HUES6 (cell line): ENCODE measurements at regions not wholly inside any gene's neighbourhood (a gene's known extent, or its start where the extent isn't known, plus 50 kb on each side); places are given as distances from the start of the nearest gene placed in this dataset.

Experiments used
- H3K27ac ChIP-seq: 2 replicates; pipeline ENCODE4 v1.7.0; 2013; ENCODE audit warnings: low read depth, mild to moderate bottlenecking, low read length, inconsistent platforms
- H3K27me3 ChIP-seq: 2 replicates; pipeline ENCODE4 v1.6.1; 2013; ENCODE audit warnings: low read length; ENCODE audit not compliant: control insufficient read depth, insufficient read depth
- H3K36me3 ChIP-seq: 2 replicates; pipeline ENCODE4 v1.6.1; 2013; ENCODE audit warnings: low read length; ENCODE audit not compliant: control insufficient read depth, insufficient read depth
- H3K4me1 ChIP-seq: 2 replicates; pipeline ENCODE4 v1.6.1; 2013; ENCODE audit warnings: low read length; ENCODE audit not compliant: control insufficient read depth, insufficient read depth
- H3K4me3 ChIP-seq: 2 replicates; pipeline ENCODE4 v1.5.1; 2013; ENCODE audit warnings: low read depth, low read length
- H3K9ac ChIP-seq: one replicate; pipeline ENCODE4 v1.6.1; 2013; ENCODE audit warnings: mild to moderate bottlenecking, low read length
- H3K9me3 ChIP-seq: 2 replicates; pipeline ENCODE4 v1.6.1; 2013; ENCODE audit warnings: low read depth, low read length; ENCODE audit not compliant: control insufficient read depth, insufficient read depth

GRCh38 chrX:39609941-39610340, 487.8 kb downstream of the BCOR start:
- H3K27ac ChIP-seq, result no peak overlapping the region
- H3K36me3 ChIP-seq, result no peaks in the 10 kb centered on the region
- peaks cover 28% of the 10 kb centered on the region for H3K27me3 ChIP-seq
- H3K4me1 ChIP-seq, result peaks cover 32% of the 10 kb centered on the region
- no peak overlapping the region for H3K4me3 ChIP-seq
- H3K9me3 ChIP-seq, result peaks cover 20% of the 10 kb centered on the region
- no peak overlapping the region for H3K9ac ChIP-seq

- H3K36me3 ChIP-seq, result no peaks in the 10 kb centered on the region
- no peak overlapping the region for H3K4me3 ChIP-seq
- H3K27me3 ChIP-seq, result peaks cover 27% of the 10 kb centered on the region
- peaks cover 18% of the 10 kb centered on the region for H3K9me3 ChIP-seq
- H3K9ac ChIP-seq, result no peak overlapping the region
- H3K4me1 ChIP-seq, result peaks cover 28% of the 10 kb centered on the region
- no peak overlapping the region for H3K27ac ChIP-seq
Measured at GRCh38 chrX:39611468-39611867, 486.3 kb downstream of the BCOR start.

GRCh38 chrX:39613482-39613995, 484.2 kb downstream of the BCOR start:
- H3K9me3 ChIP-seq, result peaks cover 2% of the 10 kb centered on the region; the same call in 1 of the 2 replicates
- H3K27ac ChIP-seq, result no peak overlapping the region
- H3K4me3 ChIP-seq, result peak overlapping the region; percentile 51
- peak overlapping the region; percentile 39 for H3K9ac ChIP-seq
- H3K36me3 ChIP-seq, result no peaks in the 10 kb centered on the region
- peaks cover 27% of the 10 kb centered on the region for H3K27me3 ChIP-seq
- peaks cover 28% of the 10 kb centered on the region for H3K4me1 ChIP-seq

GRCh38 chrX:39613997-39614679, 483.6 kb downstream of the BCOR start:
- H3K4me3 ChIP-seq, result peak overlapping the region; percentile 51
- H3K9me3 ChIP-seq, result peaks cover 6% of the 10 kb centered on the region; the same call in 1 of the 2 replicates
- H3K27ac ChIP-seq, result no peak overlapping the region; the same call in 1 of the 2 replicates
- peak overlapping the region; percentile 41 for H3K9ac ChIP-seq
- H3K4me1 ChIP-seq, result peaks cover 28% of the 10 kb centered on the region
- no peaks in the 10 kb centered on the region for H3K36me3 ChIP-seq
- H3K27me3 ChIP-seq, result peaks cover 27% of the 10 kb centered on the region

- Histone ChIP-seq H3K27ac (no peak overlapping the region; the same call in 1 of the 2 replicates), H3K9me3 (peaks cover 8% of the 10 kb centered on the region; the same call in 1 of the 2 replicates), H3K9ac (peak overlapping the region; percentile 41), H3K36me3 (no peaks in the 10 kb centered on the region), H3K27me3 (peaks cover 27% of the 10 kb centered on the region), H3K4me3 (peak overlapping the region; percentile 51), H3K4me1 (peaks cover 28% of the 10 kb centered on the region)
Measured at GRCh38 chrX:39614680-39614998, 483.1 kb downstream of the BCOR start.

- Histone ChIP-seq H3K27ac (no peak overlapping the region), H3K9me3 (peaks cover 23% of the 10 kb centered on the region), H3K4me1 (peaks cover 19% of the 10 kb centered on the region), H3K27me3 (peaks cover 22% of the 10 kb centered on the region; the same call in 1 of the 2 replicates), H3K9ac (no peak overlapping the region), H3K4me3 (no peak overlapping the region), H3K36me3 (no peaks in the 10 kb centered on the region)
Measured at GRCh38 chrX:39616098-39616729, 481.5 kb downstream of the BCOR start.

- H3K9ac ChIP-seq, result no peak overlapping the region
- no peaks in the 10 kb centered on the region for H3K36me3 ChIP-seq
- H3K27ac ChIP-seq, result no peak overlapping the region
- H3K27me3 ChIP-seq, result peaks cover 20% of the 10 kb centered on the region; the same call in 1 of the 2 replicates
- H3K9me3 ChIP-seq, result peaks cover 28% of the 10 kb centered on the region
- H3K4me3 ChIP-seq, result no peak overlapping the region
- H3K4me1 ChIP-seq, result peaks cover 16% of the 10 kb centered on the region
Measured at GRCh38 chrX:39616731-39617130, 481.0 kb downstream of the BCOR start.

- peaks cover 14% of the 10 kb centered on the region; the same call in 1 of the 2 replicates for H3K27me3 ChIP-seq
- no peak overlapping the region for H3K27ac ChIP-seq
- no peaks in the 10 kb centered on the region for H3K36me3 ChIP-seq
- H3K4me3 ChIP-seq, result no peak overlapping the region
- H3K9me3 ChIP-seq, result peaks cover 39% of the 10 kb centered on the region
- peaks cover 11% of the 10 kb centered on the region; the same call in 1 of the 2 replicates for H3K4me1 ChIP-seq
- H3K9ac ChIP-seq, result no peak overlapping the region
Measured at GRCh38 chrX:39618178-39618577, 479.6 kb downstream of the BCOR start.

GRCh38 chrX:39619182-39620009, 478.4 kb downstream of the BCOR start:
- Histone ChIP-seq H3K27ac (no peak overlapping the region), H3K36me3 (no peaks in the 10 kb centered on the region), H3K9me3 (peaks cover 47% of the 10 kb centered on the region), H3K4me3 (no peak overlapping the region), H3K9ac (no peak overlapping the region), H3K27me3 (peaks cover 3% of the 10 kb centered on the region; the same call in 1 of the 2 replicates), H3K4me1 (peaks cover 6% of the 10 kb centered on the region; the same call in 1 of the 2 replicates)

- no peak overlapping the region for H3K27ac ChIP-seq
- no peaks in the 10 kb centered on the region for H3K36me3 ChIP-seq
- no peaks in the 10 kb centered on the region for H3K27me3 ChIP-seq
- no peaks in the 10 kb centered on the region for H3K4me1 ChIP-seq
- H3K9ac ChIP-seq, result no peak overlapping the region
- H3K4me3 ChIP-seq, result no peak overlapping the region
- peaks cover 58% of the 10 kb centered on the region for H3K9me3 ChIP-seq
Measured at GRCh38 chrX:39624166-39624565, 473.6 kb downstream of the BCOR start.
